ENCODE measurements at regions not wholly inside any gene's neighbourhood (a gene's known extent, or its start where the extent isn't known, plus 50 kb on each side); places are given as distances from the start of the nearest gene placed in this dataset.
A peak's percentile ranks its signal among the peaks of the same experiment; 100 is the strongest.
"Not testable (repeated sequence)": the region's sequence is repeated elsewhere in the genome, so short reads cannot be mapped to it uniquely, and the experiment has no call there.

DNA sequence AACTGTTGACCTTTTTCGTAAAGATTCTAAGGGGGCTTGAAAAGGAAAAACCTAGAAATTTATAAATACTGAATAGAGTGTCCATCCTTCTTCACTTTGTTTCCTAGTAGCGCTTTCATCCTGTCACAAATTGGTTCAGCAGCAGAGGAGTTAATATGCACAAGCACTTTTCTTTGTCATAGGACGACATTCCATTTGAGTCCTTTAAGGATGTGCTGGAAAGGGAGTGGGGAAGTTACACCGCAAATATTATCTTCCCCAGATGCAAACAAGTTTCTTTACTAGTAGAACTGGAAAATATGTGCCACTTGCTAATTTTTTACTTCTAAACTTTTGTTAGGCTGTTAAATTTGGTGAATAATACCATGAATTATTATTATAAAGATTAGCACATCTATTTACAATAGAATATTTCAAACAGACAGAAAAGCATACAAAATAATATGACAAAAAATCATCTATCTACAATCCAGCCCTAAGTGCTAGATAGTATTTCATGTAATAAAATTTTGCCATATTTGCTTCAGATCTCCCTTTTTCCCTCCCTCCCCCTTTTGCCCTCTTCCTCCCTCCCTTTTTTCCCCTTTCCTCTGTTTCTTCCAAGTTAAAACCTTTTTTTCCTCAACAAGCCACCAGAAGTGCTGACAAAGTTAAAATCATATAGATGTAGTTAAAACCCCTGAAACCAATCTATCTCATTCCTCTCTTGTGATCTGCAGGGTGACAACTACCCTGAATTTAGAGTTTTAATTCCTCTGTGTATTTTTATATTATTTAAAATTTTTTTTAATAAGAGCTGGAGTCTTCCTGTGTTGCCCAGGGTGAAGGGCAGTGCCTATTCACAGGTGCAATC, 50.5 kb upstream of the MAP4K3 start:
- no peak for DNase-seq
- H3K4me3 ChIP-seq = no peak overlapping the region
- H3K36me3 ChIP-seq = no peaks in the 10 kb centered on the region
- no peak overlapping the region for H3K27ac ChIP-seq
- H3K27me3 ChIP-seq = no peaks in the 10 kb centered on the region
- no peaks in the 10 kb centered on the region for H3K9me3 ChIP-seq (replicated peaks)
- peaks cover 14% of the 10 kb centered on the region for H3K4me1 ChIP-seq

DNA sequence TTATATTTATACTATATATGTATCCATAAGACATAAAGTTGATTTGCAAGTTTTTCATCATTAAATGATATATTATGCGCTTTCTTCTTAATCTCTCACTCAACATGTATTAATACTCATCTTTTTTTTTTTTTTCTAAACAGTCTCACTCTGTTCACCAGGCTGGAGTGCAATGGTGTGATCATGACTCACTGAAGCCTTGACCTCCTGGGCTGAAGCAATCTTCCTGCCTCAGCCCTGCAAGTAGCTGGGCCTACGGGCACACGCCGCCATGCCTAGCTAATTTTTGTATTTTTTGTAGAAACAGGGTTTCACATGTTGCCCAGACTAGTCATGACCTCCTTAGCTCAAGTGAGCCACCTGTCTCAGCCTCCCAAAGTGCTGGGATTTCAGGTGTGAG, 51.4 kb upstream of the MAP4K3 start:
- Histone ChIP-seq H3K27ac (no peak overlapping the region), H3K4me3 (no peak overlapping the region), H3K9me3 (replicated peaks) (no peaks in the 10 kb centered on the region), H3K4me1 (peaks cover 17% of the 10 kb centered on the region), H3K27me3 (no peaks in the 10 kb centered on the region), H3K36me3 (no peaks in the 10 kb centered on the region)
- DNase-seq = no peak

DNA sequence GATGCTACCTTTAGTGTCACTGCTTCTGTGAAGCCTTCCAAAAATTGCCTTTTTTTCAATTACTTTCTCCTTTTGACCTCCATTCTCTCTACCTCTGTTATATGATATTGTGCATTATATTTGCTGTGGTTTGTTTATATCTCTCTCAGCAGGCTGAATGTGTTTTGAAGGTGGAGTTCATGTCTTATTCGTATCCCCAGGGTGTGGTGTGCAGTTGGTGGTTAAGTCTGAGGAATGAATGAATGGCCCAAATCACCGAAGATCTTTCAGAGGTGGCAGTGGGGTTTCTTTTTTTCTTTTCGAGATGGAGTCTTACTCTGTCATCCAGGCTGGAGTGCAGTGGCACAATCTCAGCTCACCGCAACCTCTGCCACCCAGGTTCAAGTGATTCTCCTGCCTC, 53.5 kb upstream of the MAP4K3 start:
- H3K4me1 ChIP-seq = peaks cover 21% of the 10 kb centered on the region

DNA sequence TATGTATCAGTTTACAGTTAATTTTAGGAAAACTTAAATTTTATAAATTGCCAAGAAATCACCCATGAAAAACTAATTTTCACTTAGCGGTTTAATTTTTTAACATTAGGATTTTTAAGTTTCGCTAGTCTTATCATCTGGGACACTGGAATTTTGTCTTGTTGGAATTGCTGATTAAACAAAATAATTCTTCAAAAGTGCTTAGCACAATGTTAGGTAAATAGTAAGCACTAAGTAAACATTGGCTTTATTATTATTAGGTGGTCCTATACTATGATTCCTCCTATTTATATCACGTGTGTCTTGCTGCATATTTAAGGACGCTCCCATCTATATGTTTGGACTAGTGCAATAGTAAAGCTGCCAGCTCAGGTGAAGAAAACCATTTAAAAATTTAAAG, 54.6 kb upstream of the MAP4K3 start:
- no peak overlapping the region for H3K4me3 ChIP-seq
- H3K27ac ChIP-seq = no peak overlapping the region
- no peaks in the 10 kb centered on the region for H3K27me3 ChIP-seq
- H3K4me1 ChIP-seq = peaks cover 21% of the 10 kb centered on the region
- no peaks in the 10 kb centered on the region for H3K36me3 ChIP-seq
- DNase-seq = no peak
- H3K9me3 ChIP-seq (replicated peaks) = no peaks in the 10 kb centered on the region

More for the DNA sequence above, 53.5 kb upstream of the MAP4K3 start:
- no peak for DNase-seq
- Histone ChIP-seq H3K36me3 (no peaks in the 10 kb centered on the region), H3K27me3 (no peaks in the 10 kb centered on the region), H3K9me3 (replicated peaks) (no peaks in the 10 kb centered on the region), H3K4me3 (no peak overlapping the region), H3K27ac (no peak overlapping the region)

DNA sequence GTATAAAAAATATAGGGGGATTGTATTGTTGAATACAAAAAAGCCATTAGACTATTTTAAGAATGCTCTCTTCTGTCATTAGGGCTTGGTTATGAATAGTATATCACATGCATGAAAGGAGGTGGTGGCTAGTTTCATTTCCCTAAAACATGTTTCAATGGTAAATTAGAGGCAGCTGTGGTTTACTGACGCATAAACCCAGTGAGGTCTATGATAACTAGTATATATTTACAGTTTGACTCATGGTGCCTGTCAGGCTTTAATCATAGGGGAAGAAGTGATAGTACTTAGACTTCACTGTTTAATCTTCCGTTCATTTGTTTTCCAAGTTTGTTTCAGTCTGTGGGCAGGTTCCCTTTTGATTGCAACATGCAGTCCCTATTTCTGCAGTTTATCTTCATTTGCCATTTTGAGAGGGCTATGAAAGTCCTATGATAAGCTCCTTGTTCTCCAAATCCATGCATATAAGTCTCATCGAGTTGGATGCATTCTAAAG, 55.1 kb upstream of the MAP4K3 start:
- Histone ChIP-seq H3K4me3 (no peak overlapping the region), H3K9me3 (replicated peaks) (no peaks in the 10 kb centered on the region), H3K4me1 (peaks cover 20% of the 10 kb centered on the region), H3K36me3 (no peaks in the 10 kb centered on the region), H3K27me3 (no peaks in the 10 kb centered on the region), H3K27ac (no peak overlapping the region)
- peak in 1 of 2 experiments; percentile 42 for DNase-seq

DNA sequence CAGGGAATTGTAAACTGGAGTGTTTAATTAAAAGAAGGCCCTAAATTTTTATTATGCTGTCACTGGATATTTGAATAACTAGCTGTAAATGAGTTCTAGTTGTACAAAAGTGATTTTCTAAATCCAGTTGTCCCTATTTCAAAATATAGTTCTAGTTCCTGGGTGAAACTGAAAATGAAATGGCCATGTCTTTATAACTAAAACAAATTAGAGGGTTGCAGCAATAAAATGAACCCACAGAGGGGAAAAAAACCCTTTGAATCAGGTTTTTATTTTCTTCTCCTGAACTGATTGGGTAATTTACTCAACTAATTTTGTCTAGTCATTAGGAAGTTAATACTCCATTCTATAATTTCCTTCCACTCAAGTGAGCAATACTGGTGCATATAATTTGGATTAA, 55.6 kb upstream of the MAP4K3 start:
- no peaks in the 10 kb centered on the region for H3K9me3 ChIP-seq (replicated peaks)
- no peaks in the 10 kb centered on the region for H3K36me3 ChIP-seq
- DNase-seq = no peak
- H3K27ac ChIP-seq = no peak overlapping the region
- H3K27me3 ChIP-seq = no peaks in the 10 kb centered on the region
- H3K4me1 ChIP-seq = peaks cover 16% of the 10 kb centered on the region
- H3K4me3 ChIP-seq = no peak overlapping the region

DNA sequence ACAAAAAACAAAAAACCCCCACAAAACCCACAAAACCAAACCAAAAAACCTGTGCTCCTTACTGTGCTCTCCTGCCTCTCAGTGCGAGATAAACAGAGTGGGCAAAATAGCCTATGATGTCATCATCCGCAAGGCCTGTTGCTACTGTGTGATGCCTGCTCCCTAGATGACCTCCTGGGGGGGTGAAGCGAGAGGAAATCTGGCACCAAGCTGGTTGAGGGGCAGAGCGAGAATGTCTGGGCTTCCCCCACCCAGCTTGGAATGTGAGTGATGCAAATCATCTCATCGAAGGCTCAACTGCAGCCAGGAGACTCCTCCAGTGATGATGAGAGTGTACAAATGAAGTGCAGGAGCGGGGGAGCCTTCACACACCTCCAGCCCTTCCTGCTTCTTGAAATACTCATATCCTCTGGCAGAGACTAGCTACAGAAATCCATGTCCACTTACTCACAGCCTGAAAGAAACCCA, 57.7 kb upstream of the MAP4K3 start:
- Histone ChIP-seq H3K27me3 (no peaks in the 10 kb centered on the region), H3K36me3 (no peaks in the 10 kb centered on the region), H3K9me3 (replicated peaks) (no peaks in the 10 kb centered on the region), H3K27ac (no peak overlapping the region), H3K4me3 (peak overlapping the region; percentile 13; the same call in 1 of the 2 replicates), H3K4me1 (peaks cover 16% of the 10 kb centered on the region)
- DNase-seq = peak; percentile 70 to 80

DNA sequence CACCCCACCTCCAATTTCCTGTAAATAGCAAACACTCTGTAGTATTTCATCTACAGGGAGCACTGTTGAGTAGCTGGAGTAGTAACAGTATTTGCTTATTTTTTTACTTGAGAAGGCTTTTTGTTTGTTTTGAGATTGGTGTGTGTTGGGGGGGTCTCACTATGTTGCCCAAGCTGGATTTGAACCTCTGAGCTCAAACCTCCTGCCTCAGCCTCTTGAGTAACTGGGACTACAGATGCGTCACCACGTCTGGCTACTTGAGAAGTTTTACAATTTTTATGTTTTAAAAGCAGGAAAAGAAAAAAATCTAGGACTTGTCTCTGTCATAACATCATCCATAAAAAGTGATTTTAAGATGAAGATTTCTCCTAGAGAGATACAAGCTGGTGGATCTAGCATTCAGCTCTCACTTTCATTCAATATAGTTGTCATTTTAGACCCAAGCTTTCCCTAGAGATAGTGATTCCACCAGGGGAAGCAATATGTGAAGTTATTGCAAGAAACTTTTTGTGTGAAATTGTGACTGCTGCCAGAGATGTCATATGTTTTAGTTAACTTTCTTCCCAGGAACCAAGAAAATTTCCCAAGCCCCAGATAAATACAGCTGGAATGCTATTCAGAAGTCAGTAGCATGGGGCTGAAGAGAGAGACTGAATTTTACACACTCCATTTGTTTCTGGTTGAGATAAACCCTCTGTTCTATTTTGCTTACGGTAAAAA, 60.2 kb upstream of the MAP4K3 start:
- no peaks in the 10 kb centered on the region for H3K27me3 ChIP-seq
- peaks cover 16% of the 10 kb centered on the region for H3K4me1 ChIP-seq
- no peak overlapping the region for H3K27ac ChIP-seq
- no peak for DNase-seq
- no peaks in the 10 kb centered on the region for H3K36me3 ChIP-seq
- no peak overlapping the region for H3K4me3 ChIP-seq
- H3K9me3 ChIP-seq (replicated peaks) = no peaks in the 10 kb centered on the region

DNA sequence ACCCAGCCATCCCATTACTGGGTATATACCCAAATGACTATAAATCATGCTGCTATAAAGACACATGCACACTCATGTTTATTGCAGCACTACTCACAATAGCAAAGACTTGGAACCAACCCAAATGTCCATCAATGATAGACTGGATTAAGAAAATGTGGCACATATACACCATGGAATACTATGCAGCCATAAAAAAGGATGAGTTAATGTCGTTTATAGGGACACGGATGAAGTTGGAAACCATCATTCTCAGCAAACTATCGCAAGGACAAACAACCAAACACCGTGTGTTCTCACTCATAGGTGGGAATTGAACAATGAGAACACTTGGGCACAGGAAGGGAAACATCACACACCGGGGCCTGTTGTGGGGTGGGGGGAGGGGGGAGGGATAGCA, 61.1 kb upstream of the MAP4K3 start:
- H3K27me3 ChIP-seq, H3K36me3 ChIP-seq, H3K4me1 ChIP-seq: not testable (repeated sequence)

DNA sequence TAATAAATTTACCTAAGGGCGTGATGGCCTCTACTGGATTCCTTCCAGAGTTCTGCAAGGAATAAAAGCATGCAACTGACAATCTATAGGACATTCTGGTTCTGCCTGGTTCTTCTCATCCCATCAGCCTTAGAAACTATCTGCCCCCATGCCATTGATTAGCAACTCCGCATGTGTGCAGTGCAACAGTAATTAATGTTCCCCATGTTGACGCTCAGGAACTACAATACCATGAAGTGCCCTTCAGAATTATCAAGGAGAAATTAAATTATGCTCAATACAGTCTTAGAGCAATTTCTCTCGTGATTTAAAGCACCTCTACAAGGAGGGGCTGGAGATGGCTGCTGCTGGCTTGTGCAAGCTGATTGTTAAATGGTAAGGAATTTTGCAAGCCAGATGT, 61.7 kb upstream of the MAP4K3 start:
- no peaks in the 10 kb centered on the region for H3K9me3 ChIP-seq (replicated peaks)
- H3K27ac ChIP-seq = no peak overlapping the region
- no peaks in the 10 kb centered on the region for H3K27me3 ChIP-seq
- no peak overlapping the region for H3K4me3 ChIP-seq
- no peaks in the 10 kb centered on the region for H3K36me3 ChIP-seq
- H3K4me1 ChIP-seq = peaks cover 10% of the 10 kb centered on the region; the same call in 1 of the 2 replicates
- DNase-seq = no peak

More for the DNA sequence above, 61.1 kb upstream of the MAP4K3 start:
- not testable (repeated sequence) for DNase-seq; H3K9me3 ChIP-seq (replicated peaks); H3K4me3 ChIP-seq; H3K27ac ChIP-seq

DNA sequence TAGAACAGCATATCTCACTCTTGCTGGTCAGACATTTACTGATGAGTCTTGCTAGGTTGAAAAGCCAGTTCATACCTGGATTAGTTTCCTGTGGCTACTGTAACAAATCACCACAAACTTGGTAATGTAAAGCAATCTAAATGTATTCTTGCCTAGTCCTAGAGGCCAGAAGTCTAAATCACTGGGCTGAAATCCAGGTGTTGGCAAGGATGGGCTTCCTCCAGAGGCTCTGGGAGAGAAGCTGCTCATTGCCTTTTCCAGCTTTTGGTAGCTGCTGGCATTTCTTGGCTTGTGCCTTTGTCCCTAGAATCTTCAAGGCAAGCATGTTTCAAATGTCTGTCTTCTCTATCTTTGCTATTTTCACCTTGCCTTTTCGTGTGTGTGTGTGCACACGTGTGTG, 62.3 kb upstream of the MAP4K3 start:
- Histone ChIP-seq H3K27me3 (no peaks in the 10 kb centered on the region), H3K27ac (no peak overlapping the region), H3K9me3 (replicated peaks) (no peaks in the 10 kb centered on the region), H3K36me3 (no peaks in the 10 kb centered on the region), H3K4me1 (peaks cover 10% of the 10 kb centered on the region), H3K4me3 (no peak overlapping the region)
- no peak for DNase-seq

DNA sequence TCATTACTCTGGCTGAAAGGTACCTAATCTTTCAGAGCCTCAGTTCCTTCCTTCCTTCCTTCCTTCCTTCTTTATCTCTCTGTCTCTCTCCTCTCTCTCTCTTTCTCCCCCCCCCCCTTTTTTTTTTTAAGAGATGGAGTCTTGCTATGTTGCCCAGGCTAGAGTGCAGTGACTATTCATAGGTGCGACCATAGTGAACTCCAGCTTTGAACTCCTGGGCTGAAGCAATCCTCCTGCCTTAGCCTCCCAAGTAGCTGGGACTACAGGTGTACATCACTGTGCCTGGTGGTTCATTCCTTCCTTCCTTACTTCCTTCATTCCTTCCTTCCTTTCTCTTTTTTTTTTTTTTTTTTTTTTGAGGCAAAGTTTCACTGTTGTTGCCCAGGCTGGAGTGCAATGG, 64.3 kb upstream of the MAP4K3 start:
- Histone ChIP-seq H3K27me3 (no peaks in the 10 kb centered on the region), H3K9me3 (replicated peaks) (no peaks in the 10 kb centered on the region), H3K4me3 (no peak overlapping the region), H3K27ac (no peak overlapping the region), H3K36me3 (no peaks in the 10 kb centered on the region), H3K4me1 (peaks cover 9% of the 10 kb centered on the region)
- DNase-seq = no peak

DNA sequence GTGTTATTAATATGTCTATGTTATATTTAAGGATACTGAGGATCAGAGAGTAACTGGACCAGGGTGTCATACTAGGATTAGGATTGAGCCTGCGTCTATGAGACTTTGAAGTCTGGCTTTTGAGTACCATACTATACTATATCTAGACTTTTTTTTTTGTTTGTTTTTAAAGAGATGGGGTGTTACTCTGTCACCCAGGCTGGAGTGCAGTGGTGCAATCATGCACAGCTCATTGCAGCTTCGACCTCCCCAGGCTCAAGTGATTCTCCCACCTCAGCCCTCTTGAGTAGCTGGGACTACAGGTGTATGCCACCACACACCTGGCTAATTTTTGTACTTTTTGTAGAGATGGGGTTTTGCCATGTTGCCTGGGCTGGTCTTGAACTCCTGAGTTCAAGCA, 66.2 kb upstream of the MAP4K3 start:
- no peaks in the 10 kb centered on the region for H3K9me3 ChIP-seq (replicated peaks)
- no peaks in the 10 kb centered on the region for H3K27me3 ChIP-seq
- H3K36me3 ChIP-seq = no peaks in the 10 kb centered on the region
- DNase-seq = no peak
- no peak overlapping the region for H3K27ac ChIP-seq
- no peak overlapping the region for H3K4me3 ChIP-seq
- H3K4me1 ChIP-seq = peaks cover 10% of the 10 kb centered on the region

DNA sequence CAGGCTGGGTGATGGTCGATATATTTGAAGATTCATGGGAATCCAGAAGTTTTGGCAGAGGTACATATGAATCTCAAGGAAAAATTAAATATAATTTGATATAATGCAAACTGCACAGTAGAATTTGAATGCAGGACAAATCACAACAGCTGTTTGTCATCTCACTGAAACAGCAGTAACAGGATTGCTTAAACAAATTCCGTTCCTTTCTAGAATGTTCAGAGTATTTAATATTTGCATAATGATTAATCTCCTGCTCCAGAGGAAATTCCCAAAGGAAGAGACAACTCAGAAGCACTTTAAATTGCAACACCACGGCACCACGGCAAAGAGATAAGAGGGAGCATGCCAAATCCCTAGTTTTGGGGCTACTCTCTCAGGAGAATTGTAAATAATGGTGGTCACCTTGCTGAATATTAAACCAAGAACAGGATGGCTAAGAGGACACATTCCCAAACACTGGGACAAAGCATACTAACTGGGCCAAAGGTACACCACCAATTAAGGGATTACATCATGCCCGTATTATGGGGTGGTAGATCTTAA, 67.8 kb upstream of the MAP4K3 start:
- no peaks in the 10 kb centered on the region for H3K9me3 ChIP-seq (replicated peaks)
- no peak for DNase-seq

DNA sequence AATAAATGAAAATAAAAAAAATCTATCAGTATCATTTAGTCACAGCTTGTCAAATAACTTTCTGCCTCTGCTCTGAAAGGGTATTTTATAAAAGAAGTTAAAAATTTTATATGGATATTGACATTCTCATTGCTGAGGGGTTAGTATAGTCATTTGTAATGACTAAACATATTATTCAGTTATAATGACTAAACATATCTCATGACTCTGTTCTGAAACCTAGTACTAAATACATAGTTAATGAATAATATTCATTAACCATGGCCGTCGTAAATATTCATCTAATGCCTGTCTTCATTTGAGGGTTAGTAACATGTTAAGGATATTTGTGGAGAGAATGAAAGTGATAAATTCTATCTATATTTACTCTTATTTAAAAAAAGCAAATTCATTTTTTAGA, 69.1 kb upstream of the MAP4K3 start:
- H3K27me3 ChIP-seq = no peaks in the 10 kb centered on the region
- H3K4me3 ChIP-seq = no peak overlapping the region
- DNase-seq = no peak
- no peaks in the 10 kb centered on the region for H3K36me3 ChIP-seq
- H3K27ac ChIP-seq = no peak overlapping the region
- no peaks in the 10 kb centered on the region for H3K9me3 ChIP-seq (replicated peaks)
- peaks cover 16% of the 10 kb centered on the region for H3K4me1 ChIP-seq

More for the DNA sequence above, 67.8 kb upstream of the MAP4K3 start:
- H3K4me1 ChIP-seq = peaks cover 16% of the 10 kb centered on the region
- no peaks in the 10 kb centered on the region for H3K27me3 ChIP-seq
- no peaks in the 10 kb centered on the region for H3K36me3 ChIP-seq
- H3K4me3 ChIP-seq = peak overlapping the region; percentile 43
- peak overlapping the region; percentile 55 for H3K27ac ChIP-seq

All from SJCRH30 (cell line).